Liver (tissue), 3 donors: ENCODE measurements at regions not wholly inside any gene's neighbourhood (a gene's known extent, or its start where the extent isn't known, plus 50 kb on each side); places are given as distances from the start of the nearest gene placed in this dataset.
"Not testable (repeated sequence)": the region's sequence is repeated elsewhere in the genome, so short reads cannot be mapped to it uniquely, and the experiment has no call there.

ENCODE experiments used
- CTCF ChIP-seq: fragments of 150-350 bp; IDR thresholded peaks from 2 replicates; pipeline ENCODE4 v1.5.1; 2017; ENCODE audit warnings: improper control_type of control experiment, low read depth, low read length; ENCODE audit not compliant: missing input control
- RXRA ChIP-seq, 2 donors: IDR thresholded peaks; 2 replicates each; pipeline ENCODE4 v1.6.1; 2017 to 2018; ENCODE audit warnings: antibody characterized with exemption in 2 of 2, mild to moderate bottlenecking in 1 of 2
- donor health status: healthy.
- donor health status: healthy.

GRCh38 chr16:18080658-18081363 is 255.7 kb downstream of the NPIPA8 start:
- TF ChIP-seq CTCF; RXRA (IDR thresholded peaks at IDR 0.05): not testable (repeated sequence)
